RWPE2 (cell line): ENCODE measurements at regions not wholly inside any gene's neighbourhood (a gene's known extent, or its start where the extent isn't known, plus 50 kb on each side); places are given as distances from the start of the nearest gene placed in this dataset.
A peak's percentile ranks its signal among the peaks of the same experiment; 100 is the strongest.

Source experiments
- ATAC-seq: fragments of 200-7000 bp; cut with Tn5 transposase; 3 replicates; pipeline ENCODE4 v1.9.1; 2021; ENCODE audit warnings: low read depth
- DNase-seq: peaks from one replicate; pipeline ENCODE4 v3.0.0-alpha.2; 2020; ENCODE audit warnings: low spot score
- H3K27ac ChIP-seq: fragments of 450-650 bp; 2 replicates; pipeline ENCODE4 v1.5.1; 2017; ENCODE audit warnings: mild to moderate bottlenecking; ENCODE audit not compliant: poor library complexity, severe bottlenecking
- H3K27me3 ChIP-seq: fragments of 250-450 bp; sonication (Bioruptor Pico); 2 replicates; pipeline ENCODE4 v1.5.1; 2021; ENCODE audit warnings: mild to moderate bottlenecking, moderate library complexity; ENCODE audit not compliant: insufficient read depth, poor library complexity, severe bottlenecking
- H3K36me3 ChIP-seq: fragments of 250-450 bp; sonication (Bioruptor Pico); 2 replicates; pipeline ENCODE4 v1.5.1; 2020; ENCODE audit warnings: low read depth, mild to moderate bottlenecking, moderate library complexity
- H3K4me1 ChIP-seq: fragments of 250-450 bp; sonication (Bioruptor Pico); 2 replicates; pipeline ENCODE4 v1.5.1; 2021; ENCODE audit warnings: mild to moderate bottlenecking, moderate library complexity; ENCODE audit not compliant: insufficient read depth, poor library complexity, severe bottlenecking
- H3K4me3 ChIP-seq: fragments of 250-450 bp; sonication (Bioruptor Pico); 2 replicates; pipeline ENCODE4 v1.5.1; 2021; ENCODE audit warnings: mild to moderate bottlenecking, moderate library complexity; ENCODE audit not compliant: severe bottlenecking
- H3K9me3 ChIP-seq: fragments of 250-450 bp; sonication (Bioruptor Pico); 2 replicates; pipeline ENCODE4 v1.5.1; 2021; ENCODE audit warnings: mild to moderate bottlenecking, moderate library complexity; ENCODE audit not compliant: severe bottlenecking
- CTCF ChIP-seq: fragments of 450-650 bp; IDR thresholded peaks from one replicate; pipeline ENCODE4 v1.5.1; 2017; ENCODE audit warnings: mild to moderate bottlenecking, moderate library complexity; ENCODE audit not compliant: poor library complexity, severe bottlenecking

GRCh38 chr11:129700701-129701100 is 114.9 kb upstream of the TMEM45B start:
- Histone ChIP-seq H3K4me3 (no peak overlapping the region), H3K27me3 (no peaks in the 10 kb centered on the region), H3K4me1 (peaks cover 24% of the 10 kb centered on the region), H3K36me3 (no peaks in the 10 kb centered on the region), H3K27ac (no peak overlapping the region), H3K9me3 (no peaks in the 10 kb centered on the region)
- no peak for DNase-seq
- ATAC-seq: no peak
- TF ChIP-seq CTCF: no peak

GRCh38 chr11:129701706-129702105 is 113.9 kb upstream of the TMEM45B start:
- Histone ChIP-seq H3K9me3 (no peaks in the 10 kb centered on the region), H3K27ac (no peak overlapping the region), H3K4me1 (peaks cover 24% of the 10 kb centered on the region), H3K36me3 (no peaks in the 10 kb centered on the region), H3K27me3 (no peaks in the 10 kb centered on the region), H3K4me3 (no peak overlapping the region)
- ATAC-seq (no peak), DNase-seq (no peak)
- no peak for TF ChIP-seq CTCF

GRCh38 chr11:129702410-129703398 is 112.9 kb upstream of the TMEM45B start:
- ATAC-seq (peak; percentile 85), DNase-seq (no peak)
- Histone ChIP-seq H3K27ac (peak overlapping the region; percentile 72), H3K4me3 (no peak overlapping the region), H3K36me3 (no peaks in the 10 kb centered on the region), H3K9me3 (no peaks in the 10 kb centered on the region), H3K4me1 (peaks cover 24% of the 10 kb centered on the region), H3K27me3 (no peaks in the 10 kb centered on the region)
- no peak for TF ChIP-seq CTCF

GRCh38 chr11:129703846-129704245 is 111.8 kb upstream of the TMEM45B start:
- H3K4me3 ChIP-seq: no peak overlapping the region
- DNase-seq: no peak
- no peaks in the 10 kb centered on the region for H3K36me3 ChIP-seq
- H3K9me3 ChIP-seq: no peaks in the 10 kb centered on the region
- ATAC-seq: peak; percentile 41
- peak overlapping the region; percentile 72 for H3K27ac ChIP-seq
- no peak for TF ChIP-seq CTCF
- H3K4me1 ChIP-seq: peaks cover 24% of the 10 kb centered on the region
- H3K27me3 ChIP-seq: no peaks in the 10 kb centered on the region

- H3K27me3 ChIP-seq: no peaks in the 10 kb centered on the region
- no peak for TF ChIP-seq CTCF
- no peak for DNase-seq
- no peaks in the 10 kb centered on the region for H3K36me3 ChIP-seq
- H3K4me1 ChIP-seq: peaks cover 19% of the 10 kb centered on the region
- ATAC-seq: no peak
- H3K4me3 ChIP-seq: no peak overlapping the region
- no peaks in the 10 kb centered on the region for H3K9me3 ChIP-seq
- H3K27ac ChIP-seq: no peak overlapping the region
Measured at GRCh38 chr11:129704831-129705230, 110.8 kb upstream of the TMEM45B start.
